Astrocyte (in vitro differentiated cells and primary cell): ENCODE measurements at regions not wholly inside any gene's neighbourhood (a gene's known extent, or its start where the extent isn't known, plus 50 kb on each side); places are given as distances from the start of the nearest gene placed in this dataset.

ENCODE experiments used
- DNase-seq: peaks from one replicate; pipeline ENCODE4 v3.0.0-alpha.2; 2010; ENCODE audit warnings: low read depth
- FAIRE-seq: peaks from 2 replicates; lab custom pipeline; 2011; peaks lifted over from hg19 to GRCh38; lab: Jason Lieb, UNC
- H2AFZ ChIP-seq: 2 replicates; pipeline ENCODE4 v1.6.0; 2012; ENCODE audit warnings: low read depth, low read length, inconsistent platforms
- H3K27ac ChIP-seq: 2 replicates; pipeline ENCODE4 v1.5.1; 2011; ENCODE audit warnings: low read depth, low read length, inconsistent platforms
- H3K27me3 ChIP-seq: 2 replicates; pipeline ENCODE4 v1.6.0; 2011; ENCODE audit warnings: low read length, inconsistent platforms; ENCODE audit not compliant: insufficient read depth
- H3K36me3 ChIP-seq: 2 replicates; pipeline ENCODE4 v1.5.1; 2011; ENCODE audit warnings: low read length, inconsistent platforms; ENCODE audit not compliant: insufficient read depth
- H3K4me1 ChIP-seq: 2 replicates; pipeline ENCODE4 v1.5.1; 2011; ENCODE audit warnings: low read length, inconsistent platforms; ENCODE audit not compliant: insufficient read depth
- H3K4me2 ChIP-seq: 2 replicates; pipeline ENCODE4 v1.6.0; 2012; ENCODE audit warnings: low read length, inconsistent platforms
- H3K4me3 ChIP-seq: 2 replicates; pipeline ENCODE4 v1.5.1; 2011; ENCODE audit warnings: low read depth, mild to moderate bottlenecking, low read length, inconsistent platforms; ENCODE audit not compliant: insufficient read depth
- H3K79me2 ChIP-seq: 2 replicates; pipeline ENCODE4 v1.6.0; 2012; ENCODE audit warnings: mild to moderate bottlenecking, low read length, inconsistent platforms; ENCODE audit not compliant: insufficient read depth
- H3K9ac ChIP-seq: 2 replicates; pipeline ENCODE4 v1.6.0; 2012; ENCODE audit warnings: mild to moderate bottlenecking, low read length, inconsistent platforms
- H3K9me3 ChIP-seq: 2 replicates; pipeline ENCODE4 v1.5.1; 2012; ENCODE audit warnings: low read depth, mild to moderate bottlenecking, low read length, inconsistent platforms; ENCODE audit not compliant: insufficient read depth
- H4K20me1 ChIP-seq: 2 replicates; pipeline ENCODE4 v1.6.0; 2012; ENCODE audit warnings: low read length, inconsistent platforms; ENCODE audit not compliant: insufficient read depth
- H3K27ac Mint-ChIP-seq: one replicate; pipeline ENCODE4 v1.8.0; 2021; ENCODE audit warnings: mild to moderate bottlenecking, mixed read lengths; ENCODE audit not compliant: unreplicated experiment
- H3K27me3 Mint-ChIP-seq: one replicate; pipeline ENCODE4 v1.8.0; 2021; ENCODE audit warnings: low read depth, mixed read lengths; ENCODE audit not compliant: unreplicated experiment
- H3K36me3 Mint-ChIP-seq: one replicate; pipeline ENCODE4 v1.8.0; 2021; ENCODE audit warnings: low read depth, mixed read lengths; ENCODE audit not compliant: unreplicated experiment
- H3K4me1 Mint-ChIP-seq: one replicate; pipeline ENCODE4 v1.8.0; 2021; ENCODE audit warnings: low read depth, mixed read lengths; ENCODE audit not compliant: unreplicated experiment
- H3K4me3 Mint-ChIP-seq: one replicate; pipeline ENCODE4 v1.8.0; 2021; ENCODE audit warnings: mild to moderate bottlenecking, moderate library complexity, mixed read lengths; ENCODE audit not compliant: unreplicated experiment
- H3K9me3 Mint-ChIP-seq: one replicate; pipeline ENCODE4 v1.8.0; 2021; ENCODE audit warnings: mild to moderate bottlenecking, mixed read lengths; ENCODE audit not compliant: unreplicated experiment
- EZH2 ChIP-seq: IDR thresholded peaks from 2 replicates; pipeline ENCODE4 v1.6.1; 2012; ENCODE audit warnings: mild to moderate bottlenecking, low read length, inconsistent platforms; ENCODE audit not compliant: insufficient read depth
- TF ChIP-seq, protein P1 (sequence below): IDR thresholded peaks from 2 replicates; pipeline ENCODE4 v1.5.1; 2011; ENCODE audit warnings: low read depth, mild to moderate bottlenecking, inconsistent platforms, low read length, moderate library complexity; ENCODE audit not compliant: insufficient read depth

- Histone ChIP-seq H3K4me1 (no peaks in the 10 kb centered on the region), H4K20me1 (peaks cover 34% of the 10 kb centered on the region), H2AFZ (no peak overlapping the region), H3K27ac (no peak overlapping the region), H3K4me2 (no peak overlapping the region), H3K4me3 (no peak overlapping the region), H3K9ac (no peak overlapping the region), H3K27me3 (no peaks in the 10 kb centered on the region), H3K79me2 (peaks cover 42% of the 10 kb centered on the region), H3K36me3 (no peaks in the 10 kb centered on the region), H3K9me3 (no peaks in the 10 kb centered on the region)
- H3K4me1 Mint-ChIP-seq: peaks cover 20% of the 10 kb centered on the region
- peaks cover 10% of the 10 kb centered on the region for H3K36me3 Mint-ChIP-seq
- DNase-seq (no peak), FAIRE-seq (no peak)
- no peaks in the 10 kb centered on the region for H3K9me3 Mint-ChIP-seq
- no peak overlapping the region for H3K4me3 Mint-ChIP-seq
- no peak overlapping the region for H3K27ac Mint-ChIP-seq
- no peak for TF ChIP-seq EZH2
- TF ChIP-seq, protein P1, sequence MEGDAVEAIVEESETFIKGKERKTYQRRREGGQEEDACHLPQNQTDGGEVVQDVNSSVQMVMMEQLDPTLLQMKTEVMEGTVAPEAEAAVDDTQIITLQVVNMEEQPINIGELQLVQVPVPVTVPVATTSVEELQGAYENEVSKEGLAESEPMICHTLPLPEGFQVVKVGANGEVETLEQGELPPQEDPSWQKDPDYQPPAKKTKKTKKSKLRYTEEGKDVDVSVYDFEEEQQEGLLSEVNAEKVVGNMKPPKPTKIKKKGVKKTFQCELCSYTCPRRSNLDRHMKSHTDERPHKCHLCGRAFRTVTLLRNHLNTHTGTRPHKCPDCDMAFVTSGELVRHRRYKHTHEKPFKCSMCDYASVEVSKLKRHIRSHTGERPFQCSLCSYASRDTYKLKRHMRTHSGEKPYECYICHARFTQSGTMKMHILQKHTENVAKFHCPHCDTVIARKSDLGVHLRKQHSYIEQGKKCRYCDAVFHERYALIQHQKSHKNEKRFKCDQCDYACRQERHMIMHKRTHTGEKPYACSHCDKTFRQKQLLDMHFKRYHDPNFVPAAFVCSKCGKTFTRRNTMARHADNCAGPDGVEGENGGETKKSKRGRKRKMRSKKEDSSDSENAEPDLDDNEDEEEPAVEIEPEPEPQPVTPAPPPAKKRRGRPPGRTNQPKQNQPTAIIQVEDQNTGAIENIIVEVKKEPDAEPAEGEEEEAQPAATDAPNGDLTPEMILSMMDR: no peak
- H3K27me3 Mint-ChIP-seq: no peaks in the 10 kb centered on the region
Observed at GRCh38 chr2:134128746-134129145, 125.1 kb upstream of the MGAT5 start.

DNA sequence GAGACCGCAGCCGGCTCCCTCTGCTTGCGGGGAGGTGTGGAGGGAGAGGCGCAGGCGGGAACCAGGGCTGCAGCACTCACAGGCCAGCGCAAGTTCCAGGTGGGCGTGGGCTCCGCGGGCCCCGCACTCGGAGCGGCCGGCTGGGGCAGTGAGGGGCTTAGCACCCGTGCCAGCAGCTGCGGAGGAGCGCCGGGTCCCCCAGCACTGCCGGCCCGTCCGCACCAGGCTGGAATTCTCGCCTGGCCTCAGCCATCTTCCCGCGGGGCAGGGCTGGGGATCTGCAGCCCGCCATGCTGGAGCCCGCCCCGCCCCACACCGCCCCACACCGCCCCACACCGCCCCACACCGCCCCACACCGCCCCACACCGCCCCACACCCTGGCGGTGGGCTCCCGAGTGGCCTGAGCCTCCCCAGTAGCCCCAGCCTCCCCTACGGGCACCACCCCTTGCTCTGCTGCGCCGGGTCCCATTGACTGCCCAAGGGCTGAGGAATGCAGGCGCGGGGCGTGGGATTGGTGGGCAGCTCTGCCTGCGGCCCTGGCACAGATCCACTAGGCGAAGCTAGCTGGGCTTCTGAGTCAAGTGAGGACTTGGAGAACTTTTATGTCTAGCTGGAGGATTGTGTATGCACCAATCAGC lies 123.9 kb upstream of the MGAT5 start:
- Histone ChIP-seq H3K27me3 (no peaks in the 10 kb centered on the region), H2AFZ (no peak overlapping the region), H3K27ac (no peak overlapping the region), H3K9ac (no peak overlapping the region), H3K36me3 (no peaks in the 10 kb centered on the region), H3K4me1 (no peaks in the 10 kb centered on the region), H3K4me3 (no peak overlapping the region), H3K9me3 (no peaks in the 10 kb centered on the region), H3K79me2 (peaks cover 35% of the 10 kb centered on the region), H3K4me2 (no peak overlapping the region), H4K20me1 (peaks cover 23% of the 10 kb centered on the region)
- no peak overlapping the region for H3K27ac Mint-ChIP-seq
- H3K4me1 Mint-ChIP-seq: peaks cover 12% of the 10 kb centered on the region
- FAIRE-seq (no peak), DNase-seq (no peak)
- H3K4me3 Mint-ChIP-seq: no peak overlapping the region
- no peaks in the 10 kb centered on the region for H3K9me3 Mint-ChIP-seq
- peaks cover 10% of the 10 kb centered on the region for H3K36me3 Mint-ChIP-seq
- no peak for TF ChIP-seq EZH2
- TF ChIP-seq, protein P1: no peak
- H3K27me3 Mint-ChIP-seq: no peaks in the 10 kb centered on the region

- Histone ChIP-seq H3K79me2 (peaks cover 22% of the 10 kb centered on the region), H3K9ac (no peak overlapping the region)
Observed at GRCh38 chr2:134131681-134132489, 122.0 kb upstream of the MGAT5 start.

More at GRCh38 chr2:134131681-134132489, 122.0 kb upstream of the MGAT5 start:
- FAIRE-seq (no peak), DNase-seq (no peak)
- no peaks in the 10 kb centered on the region for H3K9me3 Mint-ChIP-seq
- Histone ChIP-seq H3K4me3 (no peak overlapping the region), H3K27ac (no peak overlapping the region), H3K36me3 (no peaks in the 10 kb centered on the region), H3K4me1 (peaks cover 4% of the 10 kb centered on the region), H4K20me1 (peaks cover 16% of the 10 kb centered on the region), H3K9me3 (no peaks in the 10 kb centered on the region), H3K27me3 (no peaks in the 10 kb centered on the region), H3K4me2 (no peak overlapping the region), H2AFZ (no peak overlapping the region)
- H3K27me3 Mint-ChIP-seq: no peaks in the 10 kb centered on the region
- peaks cover 10% of the 10 kb centered on the region for H3K36me3 Mint-ChIP-seq
- peaks cover 11% of the 10 kb centered on the region for H3K4me1 Mint-ChIP-seq
- TF ChIP-seq EZH2: no peak
- TF ChIP-seq, protein P1: no peak
- no peak overlapping the region for H3K4me3 Mint-ChIP-seq
- H3K27ac Mint-ChIP-seq: no peak overlapping the region
